HL-60 (cell line): ENCODE measurements at regions not wholly inside any gene's neighbourhood (a gene's known extent, or its start where the extent isn't known, plus 50 kb on each side); places are given as distances from the start of the nearest gene placed in this dataset.

ENCODE experiments used
- DNase-seq, 2 experiments: peaks; one replicate each; pipeline ENCODE4 v3.0.0-alpha.2; 2010 to 2020; ENCODE audit warnings: low read depth in 1 of 2, low spot score in 1 of 2
- H3K27ac ChIP-seq: fragments of 250-450 bp; sonication (Bioruptor Pico); replicated peaks from 2 replicates; pipeline ENCODE4 v1.5.1; 2020; ENCODE audit warnings: mild to moderate bottlenecking, moderate library complexity
- H3K27me3 ChIP-seq: fragments of 250-450 bp; sonication (Bioruptor Pico); 2 replicates; pipeline ENCODE4 v1.5.1; 2021; ENCODE audit warnings: mild to moderate bottlenecking, moderate library complexity; ENCODE audit not compliant: insufficient read depth, poor library complexity, severe bottlenecking
- H3K4me3 ChIP-seq: replicated peaks from 2 replicates; pipeline ENCODE4 v1.5.1; 2011; ENCODE audit warnings: mild to moderate bottlenecking, control low read depth, low read length; ENCODE audit not compliant: insufficient read depth
- CTCF ChIP-seq: IDR thresholded peaks from one replicate; pipeline ENCODE4 v1.5.1; 2011; ENCODE audit warnings: low read length, control low read depth, inconsistent platforms; ENCODE audit not compliant: insufficient read depth
- GABPA ChIP-seq: IDR thresholded peaks from 2 replicates; pipeline ENCODE4 v1.6.1; 2012; ENCODE audit warnings: low read depth
- POLR2AphosphoS5 ChIP-seq: IDR thresholded peaks from 2 replicates; pipeline ENCODE4 v1.6.1; 2012; ENCODE audit warnings: low read depth
- REST ChIP-seq: IDR thresholded peaks from 2 replicates; pipeline ENCODE4 v1.6.1; 2012; ENCODE audit warnings: low read depth; ENCODE audit not compliant: insufficient replicate concordance
- SPI1 ChIP-seq: IDR thresholded peaks from 2 replicates; pipeline ENCODE4 v1.6.1; 2012; ENCODE audit warnings: low read depth, mild to moderate bottlenecking, borderline replicate concordance

GRCh38 chr11:134742956-134743819 is 331.1 kb upstream of the B3GAT1 start:
- no peak for DNase-seq
- TF ChIP-seq POLR2AphosphoS5: no peak
- no peak for TF ChIP-seq CTCF
- no peak for TF ChIP-seq REST
- TF ChIP-seq SPI1: no peak
- Histone ChIP-seq H3K27me3 (no peaks in the 10 kb centered on the region), H3K4me3 (no peak overlapping the region), H3K27ac (no peak overlapping the region)

GRCh38 chr11:134742224-134742612 is 330.2 kb upstream of the B3GAT1 start:
- no peak for DNase-seq
- no peak overlapping the region for H3K27ac ChIP-seq

More at GRCh38 chr11:134742224-134742612, 330.2 kb upstream of the B3GAT1 start:
- no peak overlapping the region for H3K4me3 ChIP-seq
- no peak for TF ChIP-seq CTCF
- no peak for TF ChIP-seq GABPA
- TF ChIP-seq SPI1: no peak
- no peak for TF ChIP-seq REST
- TF ChIP-seq POLR2AphosphoS5: no peak
- H3K27me3 ChIP-seq: no peaks in the 10 kb centered on the region
